ENCODE measurements at regions not wholly inside any gene's neighbourhood (a gene's known extent, or its start where the extent isn't known, plus 50 kb on each side); places are given as distances from the start of the nearest gene placed in this dataset.

DNA sequence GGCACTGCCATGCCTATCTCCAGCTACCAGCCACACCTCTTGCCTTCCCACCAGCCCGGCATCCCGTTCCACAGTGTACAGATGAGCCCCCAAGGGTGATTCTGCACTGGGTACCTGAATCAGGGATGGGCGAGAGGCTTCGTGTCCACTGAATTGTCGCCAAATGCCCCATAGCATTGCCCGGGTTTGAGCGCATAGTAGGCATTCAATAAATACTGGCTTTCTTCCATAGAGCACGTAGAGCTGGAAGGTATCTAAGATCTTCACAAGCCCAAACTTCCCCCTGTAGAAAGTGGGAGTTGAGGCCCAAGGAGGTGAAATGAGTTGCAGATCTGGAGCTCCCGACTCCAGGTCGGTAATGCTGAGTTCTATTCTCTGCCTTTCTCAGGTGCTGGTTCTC is 358.7 kb downstream of the LPIN1 start:
- Histone ChIP-seq H3K79me1 (ENCODE audit: low read length) (no peaks in the 10 kb centered on the region), H3K27me3 (ENCODE audit: insufficient read depth, low read length, poor library complexity) (no peaks in the 10 kb centered on the region), H3K4me2 (ENCODE audit: low read length) (no peak overlapping the region), H4K8ac (ENCODE audit: low read depth, low read length) (no peak overlapping the region), H3K23ac (ENCODE audit: low read length) (no peak overlapping the region), H3K18ac (ENCODE audit: low read length) (no peak overlapping the region), H2BK15ac (replicated peaks; ENCODE audit: low read depth) (no peak overlapping the region), H2BK5ac (ENCODE audit: low read length) (no peak overlapping the region), H3K4me1 (ENCODE audit: control insufficient read depth, low read depth, low read length) (peaks cover 2% of the 10 kb centered on the region), H2AK5ac (ENCODE audit: low read length) (no peak overlapping the region), H3K56ac (ENCODE audit: low read length) (no peak overlapping the region), H2BK120ac (ENCODE audit: low read depth, low read length) (no peak overlapping the region), H3K36me3 (ENCODE audit: control insufficient read depth, insufficient read depth, low read length) (no peaks in the 10 kb centered on the region), H3K4me3 (ENCODE audit: low read length) (no peak overlapping the region), H3K9ac (ENCODE audit: low read length) (no peak overlapping the region), H4K5ac (ENCODE audit: low read length) (no peak overlapping the region), H3K4ac (ENCODE audit: low read depth, low read length) (no peak overlapping the region), H3K27ac (ENCODE audit: low read depth, low read length) (no peak overlapping the region), H3K79me2 (ENCODE audit: control insufficient read depth, insufficient read depth, low read length) (no peaks in the 10 kb centered on the region)
- no peak for DNase-seq
- WGBS (ENCODE audit: extremely low coverage, insufficient coverage, low lambda C conversion rate): no CpG with 5 or more reads among the region's 10 CpGs

DNA sequence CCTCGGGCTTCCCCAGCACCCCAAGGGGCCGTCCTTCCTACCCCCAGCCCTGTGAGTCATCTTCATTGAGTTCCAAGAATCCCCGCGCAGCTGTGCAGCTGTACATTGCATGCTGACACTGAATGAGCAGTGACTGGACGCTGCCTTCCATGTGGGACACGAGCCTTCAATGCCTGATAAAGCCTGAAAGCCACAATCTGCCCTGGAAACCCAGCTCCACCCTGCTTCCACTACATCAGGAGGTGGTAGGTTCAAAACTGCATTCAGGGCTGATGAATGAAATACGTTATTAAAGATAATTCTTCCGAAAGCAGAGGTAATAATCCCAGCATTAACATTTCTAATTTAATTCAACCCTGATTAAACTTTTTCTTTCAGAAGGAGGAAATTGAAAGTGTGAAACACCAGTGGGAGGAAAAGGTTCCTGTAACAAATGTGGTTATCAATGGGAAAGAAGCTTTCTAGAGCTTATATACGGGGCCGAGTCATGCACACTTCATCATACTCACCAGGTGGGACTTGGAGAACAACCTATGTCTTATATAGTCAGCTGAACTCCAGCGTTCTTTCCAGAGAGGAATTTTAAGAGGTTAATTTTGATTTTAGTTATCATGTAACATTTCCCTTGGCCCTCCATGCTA is 360.1 kb downstream of the LPIN1 start:
- no CpG with 5 or more reads among the region's 11 CpGs for WGBS (ENCODE audit: extremely low coverage, insufficient coverage, low lambda C conversion rate)
- DNase-seq: no peak

DNA sequence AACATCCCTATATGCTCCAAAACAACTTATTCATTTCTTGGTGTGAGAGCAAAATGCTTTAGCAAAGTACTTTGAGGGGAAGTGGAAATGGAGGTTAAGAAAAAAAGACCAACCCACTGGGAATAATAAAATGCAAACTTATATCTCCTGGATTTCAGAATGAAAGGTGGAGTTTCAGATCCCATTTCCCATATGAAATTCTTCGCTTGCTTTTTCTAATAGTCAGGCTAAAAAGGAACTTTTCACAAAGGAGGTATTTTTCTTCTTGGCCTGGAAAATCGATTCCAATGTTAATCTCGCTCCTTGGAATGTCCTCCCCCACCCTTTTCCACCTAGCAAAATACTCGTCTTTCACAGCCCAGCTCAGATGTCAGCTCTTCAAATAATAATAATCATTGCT is 360.9 kb downstream of the LPIN1 start:
- no peak for DNase-seq
- no peaks in the 10 kb centered on the region for H3K36me3 ChIP-seq (ENCODE audit: control insufficient read depth, insufficient read depth, low read length)
- no peaks in the 10 kb centered on the region for H3K79me2 ChIP-seq (ENCODE audit: control insufficient read depth, insufficient read depth, low read length)
- no peaks in the 10 kb centered on the region for H3K27me3 ChIP-seq (ENCODE audit: insufficient read depth, low read length, poor library complexity)
- no peak overlapping the region for H3K9ac ChIP-seq (ENCODE audit: low read length)
- no peak overlapping the region for H2BK5ac ChIP-seq (ENCODE audit: low read length)
- no peak overlapping the region for H2BK120ac ChIP-seq (ENCODE audit: low read depth, low read length)
- H3K4me1 ChIP-seq (ENCODE audit: control insufficient read depth, low read depth, low read length): peaks cover 2% of the 10 kb centered on the region
- H4K8ac ChIP-seq (ENCODE audit: low read depth, low read length): no peak overlapping the region
- no peak overlapping the region for H4K5ac ChIP-seq (ENCODE audit: low read length)
- H3K18ac ChIP-seq (ENCODE audit: low read length): no peak overlapping the region
- H3K23ac ChIP-seq (ENCODE audit: low read length): no peak overlapping the region
- H3K4ac ChIP-seq (ENCODE audit: low read depth, low read length): no peak overlapping the region
- H3K79me1 ChIP-seq (ENCODE audit: low read length): no peaks in the 10 kb centered on the region
- H2AK5ac ChIP-seq (ENCODE audit: low read length): no peak overlapping the region
- no peak overlapping the region for H3K27ac ChIP-seq (ENCODE audit: low read depth, low read length)
- no CpG with 5 or more reads among the region's 4 CpGs for WGBS (ENCODE audit: extremely low coverage, insufficient coverage, low lambda C conversion rate)
- no peak overlapping the region for H3K56ac ChIP-seq (ENCODE audit: low read length)
- no peak overlapping the region for H2BK15ac ChIP-seq (replicated peaks; ENCODE audit: low read depth)
- H3K4me2 ChIP-seq (ENCODE audit: low read length): no peak overlapping the region
- H3K4me3 ChIP-seq (ENCODE audit: low read length): no peak overlapping the region

More for the DNA sequence above, 360.1 kb downstream of the LPIN1 start:
- Histone ChIP-seq H3K4me1 (ENCODE audit: control insufficient read depth, low read depth, low read length) (peaks cover 2% of the 10 kb centered on the region), H3K4ac (ENCODE audit: low read depth, low read length) (no peak overlapping the region), H3K56ac (ENCODE audit: low read length) (no peak overlapping the region), H3K36me3 (ENCODE audit: control insufficient read depth, insufficient read depth, low read length) (no peaks in the 10 kb centered on the region), H4K5ac (ENCODE audit: low read length) (no peak overlapping the region), H3K4me3 (ENCODE audit: low read length) (no peak overlapping the region), H2BK120ac (ENCODE audit: low read depth, low read length) (no peak overlapping the region), H3K4me2 (ENCODE audit: low read length) (no peak overlapping the region), H3K9ac (ENCODE audit: low read length) (no peak overlapping the region), H2BK15ac (replicated peaks; ENCODE audit: low read depth) (no peak overlapping the region), H3K79me1 (ENCODE audit: low read length) (no peaks in the 10 kb centered on the region), H4K8ac (ENCODE audit: low read depth, low read length) (no peak overlapping the region), H2AK5ac (ENCODE audit: low read length) (no peak overlapping the region), H2BK5ac (ENCODE audit: low read length) (no peak overlapping the region), H3K23ac (ENCODE audit: low read length) (no peak overlapping the region), H3K27ac (ENCODE audit: low read depth, low read length) (no peak overlapping the region), H3K18ac (ENCODE audit: low read length) (no peak overlapping the region), H3K79me2 (ENCODE audit: control insufficient read depth, insufficient read depth, low read length) (no peaks in the 10 kb centered on the region), H3K27me3 (ENCODE audit: insufficient read depth, low read length, poor library complexity) (no peaks in the 10 kb centered on the region)

DNA sequence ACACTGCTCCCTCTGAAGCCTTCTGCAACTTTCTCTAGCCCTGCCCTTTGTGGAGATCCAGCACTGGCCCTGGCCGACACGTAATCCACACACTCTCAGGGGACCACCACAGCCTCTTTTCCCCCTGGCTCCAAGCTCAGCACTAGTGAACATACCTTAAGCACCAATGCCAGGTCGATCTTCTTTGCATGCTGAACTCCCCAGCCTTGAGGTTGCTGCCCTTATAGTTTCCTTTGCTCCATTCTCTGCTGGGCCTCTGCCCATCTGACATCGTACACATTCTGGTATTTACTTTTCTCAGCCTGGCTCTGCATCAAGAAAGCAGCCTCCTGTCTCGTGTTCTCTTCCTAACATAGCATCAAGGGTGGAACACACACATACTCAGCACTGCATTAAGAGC is 361.5 kb downstream of the LPIN1 start:
- H3K56ac ChIP-seq (ENCODE audit: low read length): no peak overlapping the region
- H3K18ac ChIP-seq (ENCODE audit: low read length): no peak overlapping the region
- no peak overlapping the region for H4K5ac ChIP-seq (ENCODE audit: low read length)
- no peak for DNase-seq
- no peak overlapping the region for H4K8ac ChIP-seq (ENCODE audit: low read depth, low read length)
- H3K9ac ChIP-seq (ENCODE audit: low read length): no peak overlapping the region
- no peak overlapping the region for H2BK5ac ChIP-seq (ENCODE audit: low read length)
- no CpG with 5 or more reads among the region's 5 CpGs for WGBS (ENCODE audit: extremely low coverage, insufficient coverage, low lambda C conversion rate)
- H3K79me2 ChIP-seq (ENCODE audit: control insufficient read depth, insufficient read depth, low read length): no peaks in the 10 kb centered on the region
- no peak overlapping the region for H2BK15ac ChIP-seq (replicated peaks; ENCODE audit: low read depth)
- H3K4me2 ChIP-seq (ENCODE audit: low read length): no peak overlapping the region
- H3K4me3 ChIP-seq (ENCODE audit: low read length): no peak overlapping the region
- no peaks in the 10 kb centered on the region for H3K79me1 ChIP-seq (ENCODE audit: low read length)
- no peak overlapping the region for H3K23ac ChIP-seq (ENCODE audit: low read length)
- H2BK120ac ChIP-seq (ENCODE audit: low read depth, low read length): no peak overlapping the region
- H2AK5ac ChIP-seq (ENCODE audit: low read length): peak overlapping the region; percentile 51
- no peak overlapping the region for H3K27ac ChIP-seq (ENCODE audit: low read depth, low read length)
- H3K27me3 ChIP-seq (ENCODE audit: insufficient read depth, low read length, poor library complexity): no peaks in the 10 kb centered on the region
- no peak overlapping the region for H3K4ac ChIP-seq (ENCODE audit: low read depth, low read length)
- H3K36me3 ChIP-seq (ENCODE audit: control insufficient read depth, insufficient read depth, low read length): no peaks in the 10 kb centered on the region
- H3K4me1 ChIP-seq (ENCODE audit: control insufficient read depth, low read depth, low read length): peaks cover 2% of the 10 kb centered on the region

DNA sequence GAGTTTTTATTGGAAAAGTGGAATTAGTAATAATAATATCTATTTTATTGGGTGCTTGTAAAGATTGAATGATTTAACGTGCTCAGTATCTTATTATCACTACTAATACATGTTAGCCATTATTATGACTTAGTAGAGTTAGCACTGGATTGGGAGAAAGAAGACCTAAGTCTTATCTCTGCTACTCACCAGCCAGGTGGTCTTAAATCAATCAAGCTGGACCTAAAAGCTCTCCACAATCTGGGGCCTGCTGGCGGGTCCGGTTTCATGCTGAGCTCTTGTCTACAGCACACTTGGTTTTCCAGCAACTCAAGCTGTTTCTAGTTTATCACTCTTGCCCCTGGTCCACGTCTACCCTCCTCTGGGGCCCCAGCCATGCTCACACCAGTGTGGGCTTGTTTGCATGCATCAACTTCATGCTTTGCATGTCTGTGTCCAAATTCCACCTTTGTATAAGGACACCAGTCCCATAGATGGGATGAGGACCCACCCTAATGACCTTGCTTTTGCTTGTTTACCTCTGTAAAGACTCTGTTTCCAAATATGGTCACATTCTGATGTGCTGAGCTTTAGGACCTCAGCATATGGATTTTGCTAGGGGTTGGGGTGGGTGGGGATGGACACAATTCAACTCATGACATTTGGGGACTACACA is 363.1 kb downstream of the LPIN1 start:
- peak; percentile 48 for DNase-seq
- H3K9ac ChIP-seq (ENCODE audit: low read length): no peak overlapping the region
- no peak overlapping the region for H2BK5ac ChIP-seq (ENCODE audit: low read length)
- no peak overlapping the region for H2BK15ac ChIP-seq (replicated peaks; ENCODE audit: low read depth)
- H3K36me3 ChIP-seq (ENCODE audit: control insufficient read depth, insufficient read depth, low read length): no peaks in the 10 kb centered on the region
- no peak overlapping the region for H3K4ac ChIP-seq (ENCODE audit: low read depth, low read length)
- H3K79me2 ChIP-seq (ENCODE audit: control insufficient read depth, insufficient read depth, low read length): no peaks in the 10 kb centered on the region
- no peaks in the 10 kb centered on the region for H3K27me3 ChIP-seq (ENCODE audit: insufficient read depth, low read length, poor library complexity)
- no peak overlapping the region for H3K4me2 ChIP-seq (ENCODE audit: low read length)
- no peak overlapping the region for H3K56ac ChIP-seq (ENCODE audit: low read length)
- H2AK5ac ChIP-seq (ENCODE audit: low read length): no peak overlapping the region
- no peak overlapping the region for H4K5ac ChIP-seq (ENCODE audit: low read length)
- peaks cover 2% of the 10 kb centered on the region for H3K4me1 ChIP-seq (ENCODE audit: control insufficient read depth, low read depth, low read length)
- no peak overlapping the region for H3K18ac ChIP-seq (ENCODE audit: low read length)
- no peak overlapping the region for H3K4me3 ChIP-seq (ENCODE audit: low read length)
- H3K79me1 ChIP-seq (ENCODE audit: low read length): no peaks in the 10 kb centered on the region
- no peak overlapping the region for H4K8ac ChIP-seq (ENCODE audit: low read depth, low read length)
- H3K27ac ChIP-seq (ENCODE audit: low read depth, low read length): no peak overlapping the region
- H2BK120ac ChIP-seq (ENCODE audit: low read depth, low read length): no peak overlapping the region
- WGBS (ENCODE audit: extremely low coverage, insufficient coverage, low lambda C conversion rate): no CpG with 5 or more reads among the region's 4 CpGs
- no peak overlapping the region for H3K23ac ChIP-seq (ENCODE audit: low read length)

DNA sequence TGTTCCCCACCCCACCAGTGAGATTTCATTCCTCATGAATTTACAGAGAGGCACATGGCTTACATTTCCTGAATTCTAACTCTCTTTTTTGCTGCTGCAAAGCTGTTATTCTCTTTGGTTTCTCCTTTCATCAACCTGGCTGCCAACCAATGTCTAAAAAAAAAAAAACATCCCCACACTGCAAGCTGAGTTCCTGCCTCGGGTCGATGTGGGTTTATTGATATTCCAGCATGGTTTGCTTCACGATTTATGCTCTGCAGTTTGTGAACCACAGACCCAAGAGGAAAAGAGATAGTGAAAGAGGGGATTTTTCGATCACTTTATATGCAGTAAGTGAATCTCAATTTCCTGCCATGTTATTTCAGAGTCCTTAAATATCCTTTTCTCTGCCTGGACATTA is 363.6 kb downstream of the LPIN1 start:
- DNase-seq: no peak
- no peaks in the 10 kb centered on the region for H3K79me2 ChIP-seq (ENCODE audit: control insufficient read depth, insufficient read depth, low read length)
- H2AK5ac ChIP-seq (ENCODE audit: low read length): no peak overlapping the region
- H3K4me2 ChIP-seq (ENCODE audit: low read length): no peak overlapping the region
- no peaks in the 10 kb centered on the region for H3K79me1 ChIP-seq (ENCODE audit: low read length)
- H3K23ac ChIP-seq (ENCODE audit: low read length): no peak overlapping the region
- H3K56ac ChIP-seq (ENCODE audit: low read length): no peak overlapping the region
- no peak overlapping the region for H3K4ac ChIP-seq (ENCODE audit: low read depth, low read length)
- H3K4me1 ChIP-seq (ENCODE audit: control insufficient read depth, low read depth, low read length): peaks cover 2% of the 10 kb centered on the region
- no peak overlapping the region for H4K8ac ChIP-seq (ENCODE audit: low read depth, low read length)
- no peak overlapping the region for H3K9ac ChIP-seq (ENCODE audit: low read length)
- no peak overlapping the region for H2BK120ac ChIP-seq (ENCODE audit: low read depth, low read length)
- no peak overlapping the region for H3K27ac ChIP-seq (ENCODE audit: low read depth, low read length)
- H2BK5ac ChIP-seq (ENCODE audit: low read length): no peak overlapping the region
- H3K4me3 ChIP-seq (ENCODE audit: low read length): no peak overlapping the region
- H2BK15ac ChIP-seq (replicated peaks; ENCODE audit: low read depth): no peak overlapping the region
- no CpG with 5 or more reads among the region's 4 CpGs for WGBS (ENCODE audit: extremely low coverage, insufficient coverage, low lambda C conversion rate)
- no peaks in the 10 kb centered on the region for H3K36me3 ChIP-seq (ENCODE audit: control insufficient read depth, insufficient read depth, low read length)
- H3K27me3 ChIP-seq (ENCODE audit: insufficient read depth, low read length, poor library complexity): no peaks in the 10 kb centered on the region
- no peak overlapping the region for H4K5ac ChIP-seq (ENCODE audit: low read length)
- H3K18ac ChIP-seq (ENCODE audit: low read length): no peak overlapping the region

Measured in mesendoderm (in vitro differentiated cells).